ENCODE measurements at regions not wholly inside any gene's neighbourhood (a gene's known extent, or its start where the extent isn't known, plus 50 kb on each side); places are given as distances from the start of the nearest gene placed in this dataset.

DNA sequence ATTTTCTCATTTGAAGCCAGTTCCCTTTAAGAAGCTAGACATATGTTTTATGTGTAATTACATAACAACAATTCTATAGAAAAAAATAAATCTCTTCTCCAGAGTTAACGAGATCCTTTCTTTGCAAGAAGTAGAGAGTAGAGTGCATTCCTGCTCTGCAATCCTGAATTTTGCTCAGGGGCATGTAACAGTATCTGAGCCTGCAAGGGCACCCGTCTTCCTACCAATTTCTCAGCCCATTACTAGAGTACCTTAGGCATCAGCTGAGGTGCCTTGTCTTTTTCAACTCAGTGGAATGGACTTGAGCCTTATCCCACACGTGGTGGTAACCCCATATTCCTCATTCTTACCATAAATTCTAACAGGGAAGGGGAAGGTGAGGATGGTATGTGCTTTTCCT is 205.9 kb downstream of the IKZF2 start:
- DNase-seq: no peak

DNA sequence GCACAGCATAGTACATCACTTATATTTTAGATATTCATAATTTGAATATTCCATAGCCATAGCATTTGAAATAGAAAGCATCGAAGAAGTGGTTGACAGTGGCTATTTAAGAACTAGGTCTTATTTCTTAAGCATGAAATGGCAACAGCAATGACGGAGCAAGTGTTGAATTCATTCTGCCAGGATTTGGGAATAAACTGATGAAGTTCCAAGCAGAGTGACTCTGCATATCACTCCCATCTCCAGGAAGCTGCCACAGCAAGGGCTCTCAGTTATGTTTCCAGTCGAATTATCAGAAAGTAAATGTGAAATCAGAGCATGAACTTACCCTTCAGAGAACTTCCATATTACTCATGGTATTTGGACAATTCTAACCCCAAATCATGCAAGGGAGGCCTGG is 208.1 kb downstream of the IKZF2 start:
- no peak for DNase-seq

DNA sequence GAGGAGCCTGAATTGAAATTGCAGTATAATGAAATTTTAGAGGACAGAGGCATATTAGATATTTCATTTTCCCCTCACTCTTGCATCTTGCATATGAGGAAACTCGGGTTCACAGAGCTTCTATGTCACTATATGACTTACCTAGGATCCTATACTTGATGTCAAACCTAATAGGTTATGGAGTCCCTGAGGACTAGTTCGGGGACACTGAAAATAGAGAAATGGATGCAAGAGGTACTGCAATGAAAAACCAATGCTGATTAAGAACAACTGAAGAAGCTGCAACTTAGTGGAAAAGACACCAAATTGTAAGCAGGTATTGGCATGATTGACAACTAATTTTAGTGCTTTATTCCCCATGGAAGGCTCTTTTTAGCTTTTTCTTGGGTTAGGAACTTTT is 210.1 kb downstream of the IKZF2 start:
- DNase-seq: no peak

DNA sequence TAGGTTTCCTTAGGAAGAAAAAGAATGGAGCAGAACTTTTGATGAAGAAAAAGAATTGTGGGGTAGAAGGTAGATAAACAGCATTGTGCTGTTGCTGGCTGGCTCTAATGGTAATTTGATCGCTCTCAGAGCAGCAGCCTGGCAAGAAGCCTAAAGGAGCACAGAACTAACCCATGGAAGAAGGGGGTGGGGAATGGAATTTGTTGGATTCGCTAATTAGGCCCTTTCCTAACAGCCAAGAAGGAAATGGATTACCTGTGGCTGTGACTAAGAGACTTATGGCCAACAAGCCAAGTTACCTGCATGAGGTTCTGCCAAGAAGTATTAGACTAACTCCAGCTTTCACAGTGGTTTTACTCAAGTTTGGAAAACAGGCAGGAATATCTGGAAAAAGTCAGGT is 210.6 kb downstream of the IKZF2 start:
- no peak for DNase-seq

DNA sequence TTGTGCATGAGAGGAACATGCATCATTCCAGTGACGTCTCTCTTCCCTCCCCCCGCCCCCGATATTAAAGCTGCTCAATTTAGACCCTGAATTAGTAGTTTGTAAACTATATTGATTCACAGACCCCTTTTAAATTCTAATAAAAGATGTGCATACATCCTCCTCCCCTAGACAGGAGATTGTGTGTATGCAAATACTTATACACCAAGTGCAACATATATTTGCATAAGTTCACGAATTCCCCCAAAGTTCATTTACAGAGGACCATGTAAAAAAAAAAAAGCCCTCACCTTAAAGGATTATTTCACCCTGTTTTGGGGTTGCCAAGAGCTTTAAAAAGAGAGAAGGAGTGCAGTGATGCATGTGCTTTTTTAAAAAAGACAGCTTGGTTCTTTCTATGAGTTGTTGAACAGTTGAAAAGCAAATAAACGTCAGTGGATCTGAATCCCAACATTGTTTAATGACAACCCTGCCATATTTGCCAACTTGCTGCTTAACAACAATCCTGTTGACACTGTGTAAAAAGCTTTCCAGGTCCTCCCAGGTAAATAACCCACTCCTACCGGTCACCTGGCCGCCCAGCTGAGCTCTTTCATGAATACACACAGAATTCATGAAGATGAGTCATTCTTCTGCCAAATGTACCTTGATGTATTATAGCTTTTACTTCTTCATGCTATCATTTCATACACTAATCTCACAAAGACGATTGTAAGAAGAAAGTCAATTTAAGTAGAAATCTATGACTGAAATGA is 211.5 kb downstream of the IKZF2 start:
- no peak for DNase-seq

DNA sequence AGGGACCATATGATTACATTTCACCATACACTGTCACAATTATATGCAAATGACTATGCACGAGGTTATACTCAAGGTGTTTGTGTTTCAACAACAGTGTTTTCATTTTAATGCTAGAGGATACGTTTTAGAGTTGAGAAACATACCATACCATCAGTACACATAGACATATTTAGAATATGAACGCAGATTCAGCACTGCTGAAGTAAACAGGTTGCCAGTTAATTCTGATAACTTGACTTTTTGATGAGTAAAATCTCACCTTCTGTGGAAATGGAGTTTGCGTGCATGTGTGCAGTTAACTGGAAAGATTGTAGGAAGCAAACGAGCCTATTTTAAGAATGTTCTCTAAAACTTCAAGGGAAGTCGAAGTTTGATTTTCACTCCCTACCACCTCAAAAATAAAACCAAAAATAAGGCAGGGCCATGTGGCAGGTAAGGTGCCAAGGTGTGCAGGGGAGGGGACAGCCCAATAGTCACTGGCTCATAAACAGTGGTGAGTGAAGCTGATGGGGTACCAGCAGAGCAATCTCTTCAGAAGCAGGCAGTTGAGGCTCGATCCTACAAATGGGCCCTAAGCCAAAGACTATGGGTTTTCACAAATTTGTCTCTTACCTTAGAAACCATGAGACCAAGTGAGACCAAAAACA is 213.1 kb downstream of the IKZF2 start:
- DNase-seq: no peak

DNA sequence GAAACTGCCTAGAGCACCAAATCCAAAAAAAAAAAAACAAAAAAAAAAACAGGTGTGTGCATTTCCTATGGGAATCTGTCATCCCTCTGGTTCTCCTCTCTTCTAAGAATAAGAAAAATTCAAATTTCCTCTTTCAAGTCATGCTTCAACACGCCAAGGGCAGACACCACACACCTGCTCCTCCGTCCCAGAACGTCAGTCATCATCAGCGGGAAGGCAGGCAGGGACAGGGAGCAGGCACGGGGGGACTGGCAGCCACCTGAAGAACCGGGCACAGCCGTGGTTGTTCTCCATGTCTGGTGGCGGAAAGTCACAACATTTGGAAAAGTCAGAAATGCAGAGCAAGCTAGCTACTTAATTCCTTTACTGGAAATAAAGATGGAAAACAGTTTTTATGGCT is 214.8 kb downstream of the IKZF2 start:
- no peak for DNase-seq

DNA sequence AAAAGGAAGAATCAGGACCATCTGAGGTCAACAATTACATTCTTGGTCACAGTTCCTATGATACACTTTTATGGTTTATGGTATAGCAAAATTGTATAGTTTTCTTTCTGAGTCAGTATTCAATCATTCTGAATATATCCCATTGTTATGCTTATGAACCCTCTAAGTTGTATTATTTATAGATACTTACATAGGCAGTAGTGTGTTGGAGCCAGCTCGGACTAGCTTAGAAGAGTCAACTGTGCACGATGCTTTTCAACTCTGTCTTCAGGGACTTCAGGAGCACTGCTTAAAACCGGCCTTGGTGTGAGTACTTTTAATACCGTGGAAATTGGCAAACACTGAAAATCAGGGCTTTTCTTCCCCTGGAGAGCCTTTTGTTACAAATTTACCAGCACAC is 215.7 kb downstream of the IKZF2 start:
- no peak for DNase-seq

DNA sequence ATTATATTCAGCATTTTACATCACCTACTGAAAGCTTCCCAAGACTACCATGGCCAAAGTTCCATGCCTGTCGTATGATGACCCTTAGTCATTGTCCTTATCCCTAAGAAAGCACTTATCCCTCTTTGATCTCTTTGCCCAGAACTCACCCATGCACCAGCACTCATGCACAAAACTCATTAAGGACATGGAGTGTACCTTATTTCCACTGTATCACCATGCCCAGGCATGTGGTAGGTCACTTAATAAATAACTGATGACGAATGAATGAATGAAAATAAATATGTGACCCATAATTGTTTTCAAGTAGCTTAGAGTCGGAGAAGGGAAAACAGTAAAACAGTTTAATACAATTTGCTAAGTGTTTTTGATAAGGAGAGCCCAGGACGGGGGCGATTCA is 220.1 kb downstream of the IKZF2 start:
- no peak for DNase-seq

DNA sequence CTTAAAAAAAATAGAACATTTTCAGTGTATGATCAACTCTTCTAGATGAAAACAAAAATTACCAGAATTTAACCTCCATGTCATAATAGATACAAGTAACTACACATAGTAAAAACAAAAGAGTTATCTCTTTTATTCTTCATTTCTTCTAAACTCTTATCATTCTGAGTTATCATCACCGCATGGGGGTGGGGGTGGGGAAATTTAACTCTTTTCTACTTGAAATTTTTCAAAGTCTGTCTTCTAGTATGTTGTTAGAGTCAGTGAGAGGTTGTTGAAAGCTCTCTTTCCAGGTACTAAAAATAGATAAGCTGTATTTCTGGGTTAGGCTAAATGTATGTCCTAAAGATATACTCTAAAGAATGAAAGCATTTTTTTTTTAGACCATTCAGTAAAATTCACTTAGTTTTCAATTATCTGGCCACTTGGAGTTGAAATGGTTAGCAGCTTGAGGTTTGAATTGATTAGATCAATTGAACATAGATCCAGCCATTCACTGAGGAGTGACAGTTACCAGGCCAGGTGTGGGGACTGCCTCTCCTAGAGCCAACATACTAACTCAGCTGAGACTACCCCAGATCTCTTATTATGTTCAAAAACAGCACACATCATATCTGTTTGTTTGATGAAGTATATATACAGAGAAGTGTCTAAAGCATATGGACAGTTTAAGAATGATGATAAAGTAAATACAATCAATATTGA is 220.7 kb downstream of the IKZF2 start:
- no peak for DNase-seq

DNA sequence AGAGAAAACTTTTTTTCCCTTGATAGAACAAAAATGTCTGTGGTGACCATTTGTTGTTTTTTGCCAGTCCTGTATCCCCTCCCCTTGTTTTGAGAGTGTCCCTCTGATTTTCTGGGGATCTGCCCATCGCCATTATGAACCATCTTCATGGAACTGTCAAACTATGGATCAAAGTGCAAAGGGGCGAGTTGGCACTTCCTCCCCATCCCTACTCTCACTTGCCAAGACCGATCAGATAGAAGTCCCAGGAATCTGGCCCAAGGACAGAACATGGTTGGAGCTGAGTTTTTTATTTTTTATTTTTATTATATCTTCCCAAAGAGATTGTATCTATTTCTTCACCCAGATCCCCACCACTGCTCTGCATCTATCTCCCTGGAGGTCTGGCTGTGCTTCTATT is 221.4 kb downstream of the IKZF2 start:
- no peak for DNase-seq

DNA sequence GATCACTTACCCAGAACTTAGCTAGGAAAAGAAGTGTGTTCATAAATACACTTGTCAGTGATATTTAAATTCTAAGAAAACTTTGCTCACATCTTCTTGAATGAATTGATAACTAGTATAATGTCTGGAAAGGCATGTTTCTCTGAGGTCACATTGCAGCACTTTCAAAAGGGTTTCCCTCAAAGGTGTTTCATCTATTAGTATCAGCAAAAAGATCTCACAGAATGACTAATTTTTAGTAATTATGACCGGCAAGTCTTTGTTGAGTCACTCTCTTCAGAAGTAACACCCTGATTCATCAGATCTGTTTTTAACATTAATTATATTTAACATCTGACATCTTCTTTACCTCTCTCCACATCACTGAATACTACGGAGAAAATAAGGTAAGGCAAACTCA is 222.3 kb downstream of the IKZF2 start:
- DNase-seq: no peak

DNA sequence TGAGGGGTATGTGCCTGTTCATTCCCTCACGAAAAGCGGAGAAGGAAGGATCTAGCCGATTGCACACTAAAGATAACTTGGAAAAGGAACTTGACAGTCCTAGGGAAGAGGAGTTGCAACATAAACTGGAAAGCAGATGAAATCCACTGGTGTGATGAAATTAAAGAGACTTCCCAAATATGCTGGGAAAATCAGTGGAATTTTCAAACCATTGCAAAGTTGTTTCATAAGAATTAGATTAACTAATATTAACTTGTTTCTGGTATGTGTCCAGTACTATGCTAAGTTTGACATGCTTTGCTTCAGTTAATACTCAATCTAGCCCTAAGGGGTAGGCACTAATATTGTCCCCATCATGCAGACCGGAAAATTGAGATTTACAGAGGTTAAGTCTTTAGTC is 222.7 kb downstream of the IKZF2 start:
- no peak for DNase-seq

DNA sequence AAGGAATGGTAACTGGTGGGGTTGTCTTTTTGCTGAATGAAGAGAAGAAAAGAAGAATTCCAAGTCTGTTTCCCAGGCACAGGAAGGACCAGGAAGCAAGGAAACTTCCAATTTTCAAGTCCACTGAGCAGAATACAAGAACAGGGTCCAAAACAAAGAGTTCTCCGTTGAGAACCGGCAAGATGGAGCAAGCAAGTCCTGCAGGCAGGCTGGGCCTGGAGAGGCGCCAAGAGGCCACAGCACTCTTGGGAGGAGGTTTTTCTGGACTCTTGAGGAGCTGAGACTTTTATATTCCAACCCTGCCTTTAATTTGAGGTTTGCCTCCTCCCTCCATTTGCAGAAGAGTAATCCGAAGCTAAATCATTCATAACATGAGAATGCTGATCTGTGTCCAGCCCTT is 224.5 kb downstream of the IKZF2 start:
- no peak for DNase-seq

DNA sequence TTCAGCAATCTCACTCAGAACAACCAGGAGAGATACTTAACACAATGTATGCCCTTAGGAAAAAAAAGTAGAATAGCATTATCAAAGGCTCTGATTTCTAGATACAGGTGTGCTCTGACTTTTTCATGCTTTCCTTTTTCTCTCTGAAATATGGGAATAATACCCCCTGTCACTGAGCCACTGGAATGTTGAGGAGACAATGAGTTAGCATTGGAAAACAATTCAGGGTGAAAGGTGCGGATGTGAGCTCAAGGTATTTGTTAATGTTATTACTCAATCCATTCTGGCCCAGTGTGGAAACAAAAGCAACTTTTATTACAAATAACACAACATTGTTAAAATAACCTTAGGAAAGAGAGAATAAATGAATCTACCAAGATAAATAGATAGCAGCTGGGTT is 228.0 kb downstream of the IKZF2 start:
- DNase-seq: no peak

DNA sequence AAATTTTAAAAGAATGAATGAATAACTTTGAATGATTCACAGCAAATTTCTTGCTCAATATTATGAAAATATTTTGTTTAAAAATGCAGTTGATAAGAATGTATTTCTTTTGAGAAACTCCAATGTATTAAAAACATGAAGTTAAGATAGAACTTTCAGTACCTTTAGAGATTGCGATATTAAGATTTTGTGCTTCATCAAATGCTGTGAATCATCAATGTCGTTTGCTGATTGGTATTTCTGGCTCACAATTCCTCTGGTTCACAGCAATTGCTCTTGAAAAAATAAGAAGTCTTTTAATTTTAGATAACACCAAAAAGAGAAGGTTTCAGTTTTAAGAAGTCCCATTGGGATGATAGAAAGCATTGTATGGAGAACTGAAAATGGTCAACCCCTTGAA is 228.7 kb downstream of the IKZF2 start:
- no peak for DNase-seq

DNA sequence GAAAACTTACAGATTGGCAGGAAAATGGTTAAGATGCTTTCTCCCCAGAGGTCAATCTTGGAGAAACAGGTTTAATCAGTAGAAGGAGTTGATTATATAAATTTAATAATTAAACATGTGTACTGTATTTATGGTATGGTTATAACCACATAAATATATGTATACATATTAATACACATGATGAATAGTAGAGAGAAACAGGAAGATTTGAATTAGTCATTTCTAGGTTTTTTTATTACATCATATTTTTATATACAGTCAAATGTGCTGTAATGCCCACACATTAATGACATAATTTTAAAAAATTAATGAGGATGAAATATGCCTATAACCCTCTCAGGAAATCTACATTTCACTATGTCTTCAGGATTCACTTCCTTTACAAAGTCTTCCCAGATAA is 229.7 kb downstream of the IKZF2 start:
- DNase-seq: no peak

DNA sequence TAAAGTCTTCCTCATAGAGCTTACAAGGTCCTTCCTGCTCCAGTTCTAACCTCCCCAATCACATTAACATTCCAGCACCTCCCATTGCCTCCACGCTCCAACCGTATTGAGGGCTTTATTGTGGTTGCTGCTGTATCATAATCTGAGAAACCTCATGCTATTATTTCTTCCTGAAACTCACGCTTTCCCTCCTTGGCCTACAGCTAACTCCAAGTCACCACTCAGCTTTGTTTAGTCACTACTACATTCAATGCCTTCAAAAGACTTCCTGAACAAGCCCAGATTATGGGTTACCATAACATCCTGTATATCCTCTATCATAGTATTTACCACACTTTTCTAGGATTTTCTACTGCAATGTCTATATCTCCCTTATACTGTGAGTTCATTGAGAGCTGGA is 230.4 kb downstream of the IKZF2 start:
- no peak for DNase-seq

DNA sequence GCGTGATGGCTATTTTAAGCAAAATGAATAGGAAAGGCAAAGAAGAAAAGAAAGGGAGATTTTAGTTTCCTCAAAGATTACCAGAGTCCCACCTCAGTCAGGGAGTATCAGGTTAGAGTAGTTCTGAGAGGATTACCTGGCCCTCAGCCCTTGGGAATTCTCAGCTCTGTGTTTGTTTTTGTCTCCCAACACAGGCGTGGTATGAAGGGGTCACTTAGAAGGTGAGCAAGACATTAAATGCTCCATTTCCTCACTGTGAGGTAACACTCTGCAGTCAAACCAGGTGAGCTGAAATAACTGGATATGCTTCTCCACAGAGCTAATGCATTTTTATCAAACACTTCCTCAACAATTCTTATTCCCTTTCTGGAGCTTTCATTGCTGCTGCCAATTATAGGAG is 232.2 kb downstream of the IKZF2 start:
- DNase-seq: no peak

DNA sequence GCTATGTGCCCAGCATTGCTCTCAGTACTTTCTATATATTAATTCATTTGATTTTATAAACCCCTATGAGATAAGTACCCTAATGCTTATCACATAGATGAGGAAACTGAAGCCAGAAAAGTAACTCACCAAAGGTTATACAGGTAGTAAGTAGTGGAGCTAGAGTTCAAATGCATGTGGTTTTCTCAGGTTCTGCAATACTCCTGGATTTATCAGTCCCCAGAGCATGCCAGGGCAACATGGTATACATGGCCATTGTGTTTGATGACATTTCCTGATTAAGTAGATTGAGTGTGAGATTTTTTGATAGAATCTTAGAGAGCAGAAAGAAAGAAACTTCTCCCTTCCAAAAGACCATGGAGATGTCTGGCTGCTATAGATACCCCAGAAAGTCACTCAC is 233.1 kb downstream of the IKZF2 start:
- no peak for DNase-seq

DNA sequence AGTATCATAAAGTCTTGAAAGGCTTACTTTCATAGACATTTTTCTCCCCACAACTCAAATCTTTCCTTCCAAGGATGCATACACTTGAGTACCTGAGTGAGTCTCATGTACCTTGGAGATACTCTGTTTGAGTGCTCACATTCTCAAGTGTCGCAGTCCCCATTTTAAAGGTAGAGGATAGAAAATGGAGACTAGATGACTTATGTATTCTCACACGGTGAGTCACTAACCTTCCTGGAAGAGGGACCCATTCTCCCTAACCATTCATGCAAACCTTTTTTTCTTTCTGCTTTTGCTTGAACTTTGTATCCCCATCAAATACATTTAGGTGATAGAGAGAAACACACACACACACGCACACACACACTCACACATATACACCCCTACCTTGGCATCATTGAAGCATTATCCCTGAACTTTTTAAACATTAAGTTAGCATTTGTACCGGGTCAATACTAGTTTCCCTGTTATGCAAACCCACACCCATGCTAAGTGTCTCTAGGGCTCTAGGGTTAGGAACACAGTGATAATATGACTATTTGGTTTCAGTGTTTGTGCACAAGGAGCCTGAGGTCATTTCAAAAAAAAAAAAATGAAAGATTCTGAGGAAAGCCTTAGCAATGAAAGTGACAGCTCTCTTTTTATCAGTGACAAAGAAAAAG is 236.2 kb downstream of the IKZF2 start:
- no peak for DNase-seq

DNA sequence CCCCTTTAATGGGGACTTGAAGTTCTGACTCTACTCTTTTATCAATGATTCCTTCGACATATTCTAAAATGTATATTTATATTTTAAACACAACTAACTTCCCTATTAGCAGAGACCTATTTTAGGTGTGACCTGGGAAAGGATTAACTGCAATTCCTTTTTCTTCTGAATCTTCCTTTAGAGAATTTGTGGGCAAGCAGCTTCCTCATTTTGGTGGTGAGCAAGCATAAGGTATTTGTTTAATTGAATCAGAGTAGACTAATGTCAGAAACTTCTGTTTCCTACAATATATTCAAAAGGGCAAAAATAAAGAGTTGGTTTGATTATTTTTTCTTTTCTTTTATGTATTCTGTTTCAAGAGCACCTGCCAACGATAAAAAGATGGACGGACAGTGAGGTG is 237.0 kb downstream of the IKZF2 start:
- DNase-seq: no peak

DNA sequence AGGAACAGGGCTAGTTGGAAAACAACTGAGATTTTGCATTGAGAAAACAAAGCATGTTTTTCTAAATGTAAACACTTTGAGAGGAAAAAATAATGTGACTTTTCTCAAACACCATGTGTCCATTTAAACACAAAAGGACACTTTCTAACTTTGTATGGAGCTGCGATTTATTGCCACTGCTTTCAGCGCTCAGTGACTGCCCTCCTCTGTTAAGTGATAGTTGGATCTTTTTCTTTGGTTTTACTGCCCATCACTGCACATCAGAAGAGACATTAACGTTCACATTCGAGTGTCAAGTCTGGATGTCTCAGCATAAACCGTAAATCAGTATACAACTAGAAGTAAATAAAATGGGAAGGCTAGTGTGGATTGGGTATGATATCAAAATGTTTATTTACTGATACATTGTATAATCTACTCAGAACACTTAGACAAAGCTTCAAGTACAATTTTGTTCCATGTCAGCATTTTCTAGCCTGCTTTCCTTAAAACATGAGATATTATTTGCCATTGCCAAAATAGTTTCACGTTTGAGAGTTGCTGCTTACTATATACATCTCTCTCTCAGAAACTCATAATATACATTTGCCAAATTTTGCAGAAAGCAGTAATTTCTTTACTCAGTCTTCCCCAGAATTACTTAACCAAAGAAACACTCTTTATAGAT is 237.6 kb downstream of the IKZF2 start:
- DNase-seq: no peak

Data from RPMI8226 (cell line).